ENCODE measurements at regions not wholly inside any gene's neighbourhood (a gene's known extent, or its start where the extent isn't known, plus 50 kb on each side); places are given as distances from the start of the nearest gene placed in this dataset.

- H4K20me1 ChIP-seq (ENCODE audit: control insufficient read depth, extremely low read depth, insufficient read depth, low read length) = no peaks in the 10 kb centered on the region
- H3K27me3 ChIP-seq (ENCODE audit: control insufficient read depth, insufficient read depth, low read length) = no peaks in the 10 kb centered on the region
Observed at GRCh38 chr14:61898568-61898967, 136.3 kb downstream of the SNAPC1 start.

GRCh38 chr14:61899497-61899896 lies 137.3 kb downstream of the SNAPC1 start:
- Histone ChIP-seq H3K79me2 (ENCODE audit: control insufficient read depth, insufficient read depth, low read length) (no peaks in the 10 kb centered on the region), H2AFZ (ENCODE audit: low read length) (no peak overlapping the region), H3K9ac (ENCODE audit: insufficient read depth, low read length) (no peak overlapping the region), H3K9me3 (ENCODE audit: control insufficient read depth, insufficient read depth, low read depth, low read length) (no peaks in the 10 kb centered on the region), H3K27me3 (ENCODE audit: control insufficient read depth, insufficient read depth, low read length) (peaks cover 2% of the 10 kb centered on the region), H3K27ac (ENCODE audit: insufficient read depth, low read length) (no peak overlapping the region), H3K4me3 (replicated peaks in 1 of 4; ENCODE audit: control extremely low read depth in 1 of 4, insufficient read depth in 1 of 4, low read depth in 3 of 4, low read length in 4 of 4) (no peak overlapping the region), H4K20me1 (ENCODE audit: control insufficient read depth, extremely low read depth, insufficient read depth, low read length) (no peaks in the 10 kb centered on the region), H3K4me2 (ENCODE audit: extremely low read depth, insufficient read depth, low read length) (no peak overlapping the region), H3K4me1 (ENCODE audit: control insufficient read depth, extremely low read depth, insufficient read depth, low read length) (no peaks in the 10 kb centered on the region), H3K36me3 (ENCODE audit: control insufficient read depth, insufficient read depth, low read length) (no peaks in the 10 kb centered on the region)
- no peak for TF ChIP-seq EZH2 (IDR thresholded peaks at IDR 0.05; ENCODE audit: low read length, missing control alignments)
- no peak for TF ChIP-seq CTCF (conservative IDR thresholded peaks at IDR 0.05 in 1 of 2, IDR thresholded peaks at IDR 0.05 in 1 of 2; ENCODE audit: low read depth in 1 of 2, low read length in 2 of 2)
- DNase-seq (ENCODE audit: low read depth in 2 of 2) = no peak

More at GRCh38 chr14:61898568-61898967, 136.3 kb downstream of the SNAPC1 start:
- DNase-seq (ENCODE audit: low read depth in 2 of 2) = no peak
- H3K9ac ChIP-seq (ENCODE audit: insufficient read depth, low read length) = no peak overlapping the region
- no peaks in the 10 kb centered on the region for H3K9me3 ChIP-seq (ENCODE audit: control insufficient read depth, insufficient read depth, low read depth, low read length)
- H3K79me2 ChIP-seq (ENCODE audit: control insufficient read depth, insufficient read depth, low read length) = no peaks in the 10 kb centered on the region
- H3K4me3 ChIP-seq (replicated peaks in 1 of 4; ENCODE audit: control extremely low read depth in 1 of 4, insufficient read depth in 1 of 4, low read depth in 3 of 4, low read length in 4 of 4) = no peak overlapping the region
- H3K4me1 ChIP-seq (ENCODE audit: control insufficient read depth, extremely low read depth, insufficient read depth, low read length) = no peaks in the 10 kb centered on the region
- H3K4me2 ChIP-seq (ENCODE audit: extremely low read depth, insufficient read depth, low read length) = no peak overlapping the region
- H2AFZ ChIP-seq (ENCODE audit: low read length) = no peak overlapping the region
- TF ChIP-seq CTCF (conservative IDR thresholded peaks at IDR 0.05 in 1 of 2, IDR thresholded peaks at IDR 0.05 in 1 of 2; ENCODE audit: low read depth in 1 of 2, low read length in 2 of 2) = no peak
- TF ChIP-seq EZH2 (IDR thresholded peaks at IDR 0.05; ENCODE audit: low read length, missing control alignments) = no peak
- no peaks in the 10 kb centered on the region for H3K36me3 ChIP-seq (ENCODE audit: control insufficient read depth, insufficient read depth, low read length)
- no peak overlapping the region for H3K27ac ChIP-seq (ENCODE audit: insufficient read depth, low read length)

GRCh38 chr14:61904946-61905345 lies 142.7 kb downstream of the SNAPC1 start:
- DNase-seq (ENCODE audit: low read depth in 2 of 2) = no peak
- Histone ChIP-seq H3K27me3 (ENCODE audit: control insufficient read depth, insufficient read depth, low read length) (peaks cover 3% of the 10 kb centered on the region), H3K9me3 (ENCODE audit: control insufficient read depth, insufficient read depth, low read depth, low read length) (no peaks in the 10 kb centered on the region), H3K36me3 (ENCODE audit: control insufficient read depth, insufficient read depth, low read length) (no peaks in the 10 kb centered on the region), H4K20me1 (ENCODE audit: control insufficient read depth, extremely low read depth, insufficient read depth, low read length) (no peaks in the 10 kb centered on the region), H3K9ac (ENCODE audit: insufficient read depth, low read length) (no peak overlapping the region), H3K4me1 (ENCODE audit: control insufficient read depth, extremely low read depth, insufficient read depth, low read length) (no peaks in the 10 kb centered on the region), H3K79me2 (ENCODE audit: control insufficient read depth, insufficient read depth, low read length) (no peaks in the 10 kb centered on the region), H2AFZ (ENCODE audit: low read length) (no peak overlapping the region), H3K4me3 (replicated peaks in 1 of 4; ENCODE audit: control extremely low read depth in 1 of 4, insufficient read depth in 1 of 4, low read depth in 3 of 4, low read length in 4 of 4) (no peak overlapping the region), H3K4me2 (ENCODE audit: extremely low read depth, insufficient read depth, low read length) (no peak overlapping the region), H3K27ac (ENCODE audit: insufficient read depth, low read length) (no peak overlapping the region)
- TF ChIP-seq CTCF (conservative IDR thresholded peaks at IDR 0.05 in 1 of 2, IDR thresholded peaks at IDR 0.05 in 1 of 2; ENCODE audit: low read depth in 1 of 2, low read length in 2 of 2) = no peak
- TF ChIP-seq EZH2 (IDR thresholded peaks at IDR 0.05; ENCODE audit: low read length, missing control alignments) = no peak

Measured in fibroblast of lung (primary cell).